ENCODE measurements at regions not wholly inside any gene's neighbourhood (a gene's known extent, or its start where the extent isn't known, plus 50 kb on each side); places are given as distances from the start of the nearest gene placed in this dataset.

GRCh38 chr9:81388831-81389230 lies 300.5 kb downstream of the TLE1 start:
- TF ChIP-seq CTCF (IDR thresholded peaks at IDR 0.05): no peak
- TF ChIP-seq POLR2A (IDR thresholded peaks at IDR 0.05): no peak
- no peak for TF ChIP-seq EP300 (IDR thresholded peaks at IDR 0.05)
